Panc1 (cell line): ENCODE measurements at regions not wholly inside any gene's neighbourhood (a gene's known extent, or its start where the extent isn't known, plus 50 kb on each side); places are given as distances from the start of the nearest gene placed in this dataset.

ENCODE experiments used
- ATAC-seq: fragments of 200-7000 bp; cut with Tn5 transposase; 2 replicates; pipeline ENCODE4 v1.9.1; 2020; ENCODE audit warnings: mild to moderate bottlenecking, moderate library complexity
- BruUV-seq: library from RNA; stranded (reverse); fragments of 400-500 nt; replicated peaks from 2 replicates; lab custom pipeline; 2021; lab: Mats Ljungman, UMichigan
- CTCF ChIA-PET: fragments of 300-600 bp; sonication (Branson Sonifier 250); formaldehyde crosslinking; loops from one replicate; lab custom pipeline; 2022; ENCODE audit warnings: antibody characterized with exemption; lab: Charles Lee
- POLR2A ChIA-PET: fragments of 300-600 bp; sonication (Branson Sonifier 250); formaldehyde crosslinking; loops from one replicate; lab custom pipeline; 2022; ENCODE audit warnings: antibody characterized with exemption; lab: Charles Lee
- DNase-seq: peaks from one replicate; pipeline ENCODE4 v3.0.0-alpha.2; 2010; ENCODE audit warnings: low read depth, low spot score
- H3K27ac ChIP-seq: 2 replicates; pipeline ENCODE4 v1.5.1; 2011; ENCODE audit warnings: mild to moderate bottlenecking, low read length, inconsistent platforms
- H3K27me3 ChIP-seq: fragments of 200-500 bp; sonication (Bioruptor generic); 2 replicates; pipeline ENCODE4 v1.6.0; 2014; ENCODE audit warnings: low read length, inconsistent platforms; ENCODE audit not compliant: control insufficient read depth, insufficient read depth
- H3K36me3 ChIP-seq: fragments of 200-500 bp; sonication (Bioruptor generic); 2 replicates; pipeline ENCODE4 v1.5.1; 2014; ENCODE audit warnings: inconsistent platforms, mild to moderate bottlenecking, low read length, moderate library complexity; ENCODE audit not compliant: control insufficient read depth, insufficient read depth
- H3K4me1 ChIP-seq: 2 replicates; pipeline ENCODE4 v1.5.1; 2011; ENCODE audit warnings: inconsistent platforms, mild to moderate bottlenecking, low read length, moderate library complexity; ENCODE audit not compliant: control insufficient read depth, insufficient read depth
- H3K4me3 ChIP-seq, 2 experiments: 2 replicates each; pipeline ENCODE4 v1.5.1; 2011 to 2012; ENCODE audit warnings: low read depth in 2 of 2, low read length in 2 of 2, mild to moderate bottlenecking in 2 of 2, inconsistent platforms in 1 of 2, moderate library complexity in 1 of 2
- H3K9me3 ChIP-seq: fragments of 200-500 bp; sonication (Bioruptor generic); 2 replicates; pipeline ENCODE4 v1.5.1; 2014; ENCODE audit warnings: low read depth, mild to moderate bottlenecking, inconsistent platforms, low read length, moderate library complexity; ENCODE audit not compliant: control insufficient read depth, insufficient read depth
- CTCF ChIP-seq: fragments of 450-650 bp; IDR thresholded peaks from 2 replicates; pipeline ENCODE4 v1.5.1; 2017; ENCODE audit warnings: mild to moderate bottlenecking
- POLR2AphosphoS5 ChIP-seq: IDR thresholded peaks from 2 replicates; pipeline ENCODE4 v1.6.1; 2012; ENCODE audit warnings: mild to moderate bottlenecking, low read depth, low read length, moderate library complexity
- REST ChIP-seq, 2 experiments: IDR thresholded peaks; 2 replicates each; pipeline ENCODE4 v1.6.1; 2011 to 2012; ENCODE audit warnings: low read depth in 2 of 2, control low read depth in 1 of 2, low read length in 1 of 2, mild to moderate bottlenecking in 1 of 2, moderate library complexity in 1 of 2; ENCODE audit not compliant: insufficient read depth in 1 of 2
- SIN3A ChIP-seq: IDR thresholded peaks from 2 replicates; pipeline ENCODE4 v1.6.1; 2012; ENCODE audit warnings: low read depth, mild to moderate bottlenecking, low read length, moderate library complexity, borderline replicate concordance; ENCODE audit not compliant: insufficient read depth
- TCF7L2 ChIP-seq: IDR thresholded peaks from 2 replicates; pipeline ENCODE4 v1.6.1; 2011; ENCODE audit warnings: mild to moderate bottlenecking, low read depth, low read length, inconsistent platforms
- in situ Hi-C: cut with HindIII; loops from 2 replicates; pipeline ENCODE4 v1.10.0; 2016; ENCODE audit warnings: low sequenced_read_pairs, low pct_unique_long_range_greater_than_20kb
- intact Hi-C: fragments of 100-400 bp; cut with micrococcal nuclease; formaldehyde crosslinking; loops from one replicate; pipeline ENCODE4 v1.10.0; 2022; ENCODE audit not compliant: unreplicated experiment

GRCh38 chr3:78368636-78369345 is 1328.9 kb downstream of the ROBO2 start:
- DNase-seq (no peak), ATAC-seq (no peak)
- ChIA-PET CTCF (no interaction called here), POLR2A (no interaction called here)
- H3K27me3 ChIP-seq: no peaks in the 10 kb centered on the region
- no peak overlapping the region for H3K27ac ChIP-seq
- H3K36me3 ChIP-seq: no peaks in the 10 kb centered on the region
- intact Hi-C loops (no loop called here), in situ Hi-C loops (no loop called here)
- no peak overlapping the region for H3K4me3 ChIP-seq
- TF ChIP-seq TCF7L2 (no peak), SIN3A (no peak), REST (IDR thresholded peaks at IDR 0.05; ENCODE audit: insufficient read depth in 1 of 2, low read depth in 2 of 2, low read length in 1 of 2) (no peak), CTCF (no peak), POLR2AphosphoS5 (no peak)
- no peaks in the 10 kb centered on the region for H3K9me3 ChIP-seq
- H3K4me1 ChIP-seq: no peaks in the 10 kb centered on the region
- no TSS peak for BruUV-seq

- Histone ChIP-seq H3K9me3 (no peaks in the 10 kb centered on the region), H3K27ac (no peak overlapping the region), H3K4me1 (no peaks in the 10 kb centered on the region), H3K27me3 (no peaks in the 10 kb centered on the region), H3K36me3 (no peaks in the 10 kb centered on the region), H3K4me3 (no peak overlapping the region)
- POLR2A ChIA-PET: no interaction called here
- in situ Hi-C loops (no loop called here), intact Hi-C loops (no loop called here)
- ATAC-seq: no peak
- TF ChIP-seq CTCF (no peak), TCF7L2 (no peak), SIN3A (no peak), REST (IDR thresholded peaks at IDR 0.05; ENCODE audit: insufficient read depth in 1 of 2, low read depth in 2 of 2, low read length in 1 of 2) (no peak), POLR2AphosphoS5 (no peak)
- CTCF ChIA-PET: no interaction called here
- no peak for DNase-seq
- BruUV-seq: no TSS peak
These were observed 1350.3 kb downstream of the ROBO2 start for GRCh38 chr3:78390221-78390620.
